Right lobe of liver (tissue), 6 donors: ENCODE measurements at regions not wholly inside any gene's neighbourhood (a gene's known extent, or its start where the extent isn't known, plus 50 kb on each side); places are given as distances from the start of the nearest gene placed in this dataset.

Experiments
- ATAC-seq, 4 donors: fragments of 200-7000 bp; cut with Tn5 transposase; one replicate each; pipeline ENCODE4 v1.9.1; 2020; ENCODE audit warnings: mild to moderate bottlenecking in 4 of 4, moderate library complexity in 4 of 4
- DNase-seq, 3 donors: peaks; one replicate each; pipeline ENCODE4 v3.0.0-alpha.2; 2020
- H3K27ac ChIP-seq, 3 donors: fragments of 200-600 bp; one replicate each; pipeline ENCODE4 v1.8.0; 2022
- H3K27me3 ChIP-seq, 2 donors: fragments of 200-600 bp; one replicate each; pipeline ENCODE4 v1.8.0; 2022
- H3K36me3 ChIP-seq, 4 donors: fragments of 200-600 bp; sonication (generic) in 1 of 4; one replicate each; pipeline versions ENCODE4 v1.5.1 to v1.8.0; 2017 to 2022; ENCODE audit warnings: control low read depth in 1 of 4
- H3K4me1 ChIP-seq, 4 donors: fragments of 200-600 bp; sonication (generic) in 1 of 4; one replicate each; pipeline versions ENCODE4 v1.5.1 to v1.8.0; 2017 to 2022; ENCODE audit warnings: control low read depth in 1 of 4
- H3K4me3 ChIP-seq, 3 donors: fragments of 200-600 bp; one replicate each; pipeline ENCODE4 v1.8.0; 2022
- H3K9me3 ChIP-seq, 4 donors: fragments of 200-600 bp; sonication (generic) in 1 of 4; one replicate each; pipeline versions ENCODE4 v1.5.1 to v1.8.0; 2017 to 2022; ENCODE audit warnings: control low read depth in 1 of 4
- POLR2A ChIP-seq: fragments of 450-650 bp; IDR thresholded peaks from one replicate; pipeline ENCODE4 v1.6.1; 2017; ENCODE audit warnings: antibody characterized with exemption, mild to moderate bottlenecking
- WGBS: methylation state at CpG from one replicate; pipeline ENCODE4 v1.1.6; 2018; ENCODE audit warnings: low coverage, low lambda C conversion rate; ENCODE audit not compliant: insufficient coverage; ENCODE audit errors: missing lambda C conversion rate; 5-methylcytosine and 5-hydroxymethylcytosine counted together
- intact Hi-C, 2 donors: fragments of 100-400 bp; cut with DNase I; formaldehyde crosslinking; loops; one replicate each; pipeline versions ENCODE4 v1.11.2 to v1.14.1; 2022
- TF ChIP-seq, protein P1 (sequence below), 4 donors: fragments of 200-600 bp in 3 of 4; fragments of 450-650 bp in 1 of 4; IDR thresholded peaks; one replicate each; pipeline versions ENCODE4 v1.5.1 to v1.8.0; 2016 to 2022; ENCODE audit warnings: antibody characterized with exemption in 4 of 4, mild to moderate bottlenecking in 2 of 4
- donor health status: DM: no; HTN: yes; CAD: no.
- donor health status: DM: no; HTN: no; CAD: no.
- donor health status: DM: no; HTN: no; CAD: no.
- donor health status: DM: no; HTN: yes; CAD: no.
- donor health status: DM: no; HTN: yes; CAD: no.

DNA sequence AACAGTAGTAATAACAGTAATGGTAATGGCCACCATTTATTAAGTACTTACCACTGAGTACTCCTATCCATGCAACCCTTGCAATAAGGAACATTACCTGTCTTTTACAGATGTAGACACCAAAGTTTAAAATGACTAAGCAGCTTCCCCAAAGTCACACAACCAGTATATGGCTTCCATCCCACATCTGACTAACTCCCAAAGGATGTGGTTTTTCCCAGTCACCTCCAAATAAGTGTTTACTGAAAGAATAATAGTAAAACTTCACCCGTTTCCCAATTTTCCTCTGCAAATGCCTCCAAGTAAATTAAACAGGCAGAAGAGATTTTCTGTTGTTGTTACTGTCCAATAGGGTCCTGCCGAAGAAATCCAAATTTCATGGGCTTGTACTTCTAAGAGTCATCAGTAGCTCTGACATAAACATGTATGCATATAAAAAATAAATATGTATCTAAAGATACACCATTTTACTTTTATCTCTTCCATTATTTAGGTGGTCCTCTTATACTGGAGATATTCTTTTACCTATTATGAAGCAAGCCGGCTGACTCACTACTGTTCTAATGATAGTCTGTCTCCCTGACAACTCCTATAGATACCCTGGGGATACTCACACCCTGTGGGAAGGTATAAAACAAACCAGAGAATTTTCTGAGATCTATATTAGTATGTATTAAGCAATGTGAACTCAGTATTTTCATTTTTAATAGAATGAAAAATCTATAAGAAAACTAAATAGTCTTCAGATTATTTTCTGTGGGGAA lies 77.9 kb upstream of the ID4 start:
- DNase-seq, result no peak
- ATAC-seq, result no peak
- Histone ChIP-seq H3K4me1 (no peaks in the 10 kb centered on the region), H3K9me3 (no peaks in the 10 kb centered on the region), H3K36me3 (no peaks in the 10 kb centered on the region), H3K27me3 (no peaks in the 10 kb centered on the region), H3K4me3 (no peak overlapping the region), H3K27ac (no peak overlapping the region)
- no peak for TF ChIP-seq POLR2A
- TF ChIP-seq, protein P1, sequence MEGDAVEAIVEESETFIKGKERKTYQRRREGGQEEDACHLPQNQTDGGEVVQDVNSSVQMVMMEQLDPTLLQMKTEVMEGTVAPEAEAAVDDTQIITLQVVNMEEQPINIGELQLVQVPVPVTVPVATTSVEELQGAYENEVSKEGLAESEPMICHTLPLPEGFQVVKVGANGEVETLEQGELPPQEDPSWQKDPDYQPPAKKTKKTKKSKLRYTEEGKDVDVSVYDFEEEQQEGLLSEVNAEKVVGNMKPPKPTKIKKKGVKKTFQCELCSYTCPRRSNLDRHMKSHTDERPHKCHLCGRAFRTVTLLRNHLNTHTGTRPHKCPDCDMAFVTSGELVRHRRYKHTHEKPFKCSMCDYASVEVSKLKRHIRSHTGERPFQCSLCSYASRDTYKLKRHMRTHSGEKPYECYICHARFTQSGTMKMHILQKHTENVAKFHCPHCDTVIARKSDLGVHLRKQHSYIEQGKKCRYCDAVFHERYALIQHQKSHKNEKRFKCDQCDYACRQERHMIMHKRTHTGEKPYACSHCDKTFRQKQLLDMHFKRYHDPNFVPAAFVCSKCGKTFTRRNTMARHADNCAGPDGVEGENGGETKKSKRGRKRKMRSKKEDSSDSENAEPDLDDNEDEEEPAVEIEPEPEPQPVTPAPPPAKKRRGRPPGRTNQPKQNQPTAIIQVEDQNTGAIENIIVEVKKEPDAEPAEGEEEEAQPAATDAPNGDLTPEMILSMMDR (IDR thresholded peaks at IDR 0.05), result no peak
- WGBS, result 63% methylated on average over 3 of the region's 3 CpGs
- intact Hi-C loops, result no loop called here

DNA sequence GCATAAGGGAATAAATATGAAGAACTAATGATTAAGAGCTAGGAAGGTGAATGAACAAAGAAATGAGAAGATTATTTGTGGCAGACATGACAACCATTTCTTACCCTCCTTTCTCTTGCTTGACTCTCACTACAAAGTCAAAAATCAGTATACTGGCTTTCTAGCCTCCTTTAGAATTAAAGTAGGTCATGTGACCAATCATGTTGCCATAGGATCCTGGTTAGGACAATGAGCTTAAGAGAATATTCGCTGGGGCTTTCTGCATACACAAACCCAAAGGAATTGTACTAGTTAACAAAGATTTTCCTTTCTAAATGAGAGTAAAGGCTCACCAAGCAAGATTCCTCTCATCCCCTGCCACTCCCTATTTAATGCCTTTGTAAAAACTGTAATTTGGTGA lies 76.0 kb upstream of the ID4 start:
- Histone ChIP-seq H3K4me3 (no peak overlapping the region), H3K9me3 (no peaks in the 10 kb centered on the region), H3K27ac (no peak overlapping the region), H3K36me3 (no peaks in the 10 kb centered on the region), H3K27me3 (no peaks in the 10 kb centered on the region), H3K4me1 (no peaks in the 10 kb centered on the region)
- WGBS, result 68% methylated on average over 1 of the region's 1 CpG
- ATAC-seq, result no peak
- intact Hi-C loops, result no loop called here
- no peak for TF ChIP-seq POLR2A
- TF ChIP-seq, protein P1 (IDR thresholded peaks at IDR 0.05), result no peak
- DNase-seq, result no peak

DNA sequence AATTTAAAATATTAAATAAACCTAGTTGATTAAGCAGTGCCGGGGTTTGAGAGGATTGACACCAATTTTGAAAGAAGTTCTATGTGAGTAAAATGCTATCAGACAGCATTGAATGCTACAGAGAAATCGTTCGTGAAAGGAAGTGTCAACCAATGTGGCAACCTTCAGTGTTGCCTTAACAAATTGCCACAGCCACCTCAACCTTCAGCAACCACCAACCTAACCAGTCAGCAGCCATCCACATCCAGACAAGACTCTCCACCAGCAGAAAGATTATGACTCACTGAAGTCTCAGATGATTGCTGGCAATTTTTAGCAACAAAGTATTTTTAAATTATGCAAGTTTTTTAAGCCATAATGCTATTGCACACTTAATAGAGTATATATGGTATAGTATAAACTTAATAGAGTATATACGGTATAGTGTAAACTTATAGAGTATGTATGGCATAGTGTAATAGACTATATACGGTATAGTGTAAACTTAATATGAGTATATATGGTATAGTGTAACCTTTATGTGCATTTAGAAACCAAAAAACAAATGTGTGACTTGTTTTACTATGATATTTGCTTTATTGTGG lies 65.3 kb upstream of the ID4 start:
- intact Hi-C loops, result no loop called here
- no peak overlapping the region for H3K27ac ChIP-seq
- no peaks in the 10 kb centered on the region for H3K27me3 ChIP-seq
- TF ChIP-seq, protein P1 (IDR thresholded peaks at IDR 0.05), result no peak
- no peak for TF ChIP-seq POLR2A
- H3K4me1 ChIP-seq, result no peaks in the 10 kb centered on the region
- H3K36me3 ChIP-seq, result no peaks in the 10 kb centered on the region
- H3K4me3 ChIP-seq, result no peak overlapping the region
- no peaks in the 10 kb centered on the region for H3K9me3 ChIP-seq
- ATAC-seq (no peak), DNase-seq (no peak)
- 61% methylated on average over 5 of the region's 5 CpGs for WGBS

DNA sequence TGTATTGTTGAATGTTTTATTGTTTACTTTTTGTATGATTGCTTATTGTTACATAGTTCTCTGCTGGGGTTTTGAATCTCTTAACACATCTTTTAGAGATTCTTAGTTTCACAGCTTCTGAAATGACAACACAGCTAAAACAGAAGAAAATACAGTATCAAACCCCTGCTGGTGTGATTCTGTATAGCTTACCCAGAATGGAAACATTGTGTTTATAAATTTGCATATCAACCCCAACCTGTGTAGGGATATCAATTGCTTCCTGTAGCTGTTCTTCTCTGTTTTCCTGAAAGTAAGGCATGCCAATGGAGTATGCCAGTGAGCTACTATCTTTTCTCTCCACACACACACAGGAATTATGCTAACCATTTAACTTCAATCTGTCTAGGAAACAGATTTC lies 64.3 kb upstream of the ID4 start:
- ATAC-seq, result no peak
- Histone ChIP-seq H3K9me3 (no peaks in the 10 kb centered on the region), H3K4me1 (no peaks in the 10 kb centered on the region), H3K36me3 (no peaks in the 10 kb centered on the region), H3K27ac (no peak overlapping the region), H3K27me3 (no peaks in the 10 kb centered on the region), H3K4me3 (no peak overlapping the region)
- DNase-seq, result no peak
- TF ChIP-seq, protein P1 (IDR thresholded peaks at IDR 0.05), result no peak
- no peak for TF ChIP-seq POLR2A
- intact Hi-C loops, result no loop called here
